Pancreas (tissue), 10 donors: ENCODE measurements at regions not wholly inside any gene's neighbourhood (a gene's known extent, or its start where the extent isn't known, plus 50 kb on each side); places are given as distances from the start of the nearest gene placed in this dataset.
A peak's percentile ranks its signal among the peaks of the same experiment; 100 is the strongest.

Source experiments
- ATAC-seq, 4 donors: fragments of 200-7000 bp; cut with Tn5 transposase; one replicate each; pipeline versions ENCODE4 v1.8.0 to v1.9.1; 2020; ENCODE audit warnings: mild to moderate bottlenecking in 4 of 4, moderate library complexity in 4 of 4
- DNase-seq, 6 donors: peaks; one replicate each; pipeline ENCODE4 v3.0.0-alpha.2; 2020
- FAIRE-seq: peaks from 2 replicates; lab custom pipeline; 2012; peaks lifted over from hg19 to GRCh38; lab: Jason Lieb, UNC
- H3K27ac ChIP-seq, 4 donors: fragments of 200-600 bp; sonication (generic); 1 replicate in 3 of 4; 2 replicates in 1 of 4; pipeline versions ENCODE4 v1.5.0 to v1.8.0; 2020
- H3K27me3 ChIP-seq, 4 donors: fragments of 200-600 bp; one replicate each; pipeline ENCODE4 v1.8.0; 2021
- H3K36me3 ChIP-seq, 3 donors: fragments of 200-600 bp; sonication (generic) in 1 of 3; one replicate each; pipeline versions ENCODE4 v1.5.0 to v1.8.0; 2020 to 2021
- H3K4me1 ChIP-seq, 3 donors: fragments of 200-600 bp; one replicate each; pipeline ENCODE4 v1.8.0; 2021
- H3K4me3 ChIP-seq, 4 donors: fragments of 200-600 bp; sonication (generic) in 2 of 4; one replicate each; pipeline versions ENCODE4 v1.5.0 to v1.8.0; 2020 to 2021
- H3K9me3 ChIP-seq, 4 donors: fragments of 200-600 bp; one replicate each; pipeline ENCODE4 v1.8.0; 2021
- WGBS, 2 donors: extraction: QIAGEN DNeasy Blood & Tissue Kit; methylation state at CpG; one replicate each; pipeline ENCODE4 v1.1.7; 2013; 5-methylcytosine and 5-hydroxymethylcytosine counted together
- intact Hi-C, 3 donors: fragments of 100-400 bp; cut with DNase I; formaldehyde crosslinking; loops; one replicate each; pipeline versions ENCODE4 v1.11.1 to v1.14.2; 2022
- TF ChIP-seq, protein P1 (sequence below), 4 donors: fragments of 200-600 bp; sonication (generic) in 3 of 4; IDR thresholded peaks; one replicate each; pipeline versions ENCODE4 v1.5.0 to v1.8.0; 2021; ENCODE audit warnings: antibody characterized with exemption in 4 of 4
- donor health status: healthy with polysubstance abuse.
- donor health status: DM: no; HTN: no; CAD: no; lungs with moderate emphysema.
- donor health status: DM: no; HTN: no; CAD: no.
- donor health status: control.
- donor health status: control.
- donor health status: Bipolar disorder and iron deficiency.
- donor health status: DM: yes; HTN: yes; CAD: no.
- donor health status: DM: no; HTN: no; CAD: no.
- donor health status: DM: no; HTN: no; CAD: no.
- donor health status: DM: yes; HTN: yes; CAD: no.

DNA sequence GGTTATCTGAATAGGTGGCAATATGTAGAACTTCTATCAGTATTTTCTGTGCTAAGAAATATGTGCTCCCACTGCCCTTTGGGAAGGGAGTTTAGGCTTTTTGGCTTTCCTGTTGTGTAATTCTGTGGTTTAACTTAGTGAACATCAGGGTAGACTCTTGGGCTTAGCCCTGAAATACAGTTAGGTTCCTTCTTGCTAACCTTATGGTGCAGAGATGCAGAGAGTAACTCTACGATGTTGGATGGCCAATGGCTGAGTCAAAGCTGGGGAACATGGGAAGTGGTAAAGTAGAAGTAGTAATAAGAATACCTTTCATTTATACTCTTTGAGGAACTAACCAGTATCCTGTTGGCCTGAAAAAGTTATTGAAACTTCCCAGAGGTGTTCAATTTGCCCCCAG, 80.8 kb upstream of the IL12A start:
- Histone ChIP-seq H3K36me3 (no peaks in the 10 kb centered on the region), H3K4me1 (no peaks in the 10 kb centered on the region), H3K9me3 (no peaks in the 10 kb centered on the region), H3K27ac (no peak overlapping the region), H3K27me3 (no peaks in the 10 kb centered on the region), H3K4me3 (no peak overlapping the region)
- FAIRE-seq (no peak), DNase-seq (no peak), ATAC-seq (peak in 1 of 4 donors; percentile 19)
- WGBS, 2 donors: 80 to 84% methylated on average over 1 of the region's 1 CpG
- TF ChIP-seq, protein P1, sequence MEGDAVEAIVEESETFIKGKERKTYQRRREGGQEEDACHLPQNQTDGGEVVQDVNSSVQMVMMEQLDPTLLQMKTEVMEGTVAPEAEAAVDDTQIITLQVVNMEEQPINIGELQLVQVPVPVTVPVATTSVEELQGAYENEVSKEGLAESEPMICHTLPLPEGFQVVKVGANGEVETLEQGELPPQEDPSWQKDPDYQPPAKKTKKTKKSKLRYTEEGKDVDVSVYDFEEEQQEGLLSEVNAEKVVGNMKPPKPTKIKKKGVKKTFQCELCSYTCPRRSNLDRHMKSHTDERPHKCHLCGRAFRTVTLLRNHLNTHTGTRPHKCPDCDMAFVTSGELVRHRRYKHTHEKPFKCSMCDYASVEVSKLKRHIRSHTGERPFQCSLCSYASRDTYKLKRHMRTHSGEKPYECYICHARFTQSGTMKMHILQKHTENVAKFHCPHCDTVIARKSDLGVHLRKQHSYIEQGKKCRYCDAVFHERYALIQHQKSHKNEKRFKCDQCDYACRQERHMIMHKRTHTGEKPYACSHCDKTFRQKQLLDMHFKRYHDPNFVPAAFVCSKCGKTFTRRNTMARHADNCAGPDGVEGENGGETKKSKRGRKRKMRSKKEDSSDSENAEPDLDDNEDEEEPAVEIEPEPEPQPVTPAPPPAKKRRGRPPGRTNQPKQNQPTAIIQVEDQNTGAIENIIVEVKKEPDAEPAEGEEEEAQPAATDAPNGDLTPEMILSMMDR (IDR thresholded peaks at IDR 0.05): no peak
- intact Hi-C loops: no loop called here

- Histone ChIP-seq H3K4me3 (peak overlapping the region in 1 of 4 donors; percentile 17), H3K4me1 (no peaks in the 10 kb centered on the region), H3K27ac (peak overlapping the region in 1 of 4 donors; percentile 17), H3K27me3 (no peaks in the 10 kb centered on the region), H3K36me3 (no peaks in the 10 kb centered on the region), H3K9me3 (no peaks in the 10 kb centered on the region)
- 64 to 69% methylated on average over 7 of the region's 7 CpGs for WGBS, 2 donors
- intact Hi-C loops: no loop called here
- TF ChIP-seq, protein P1 (IDR thresholded peaks at IDR 0.05): no peak
- FAIRE-seq: no peak
- peak in 3 of 4 donors; percentile 22 to 56 (median 37) for ATAC-seq
- DNase-seq: no peak
Observed at GRCh38 chr3:159910991-159911663, 77.5 kb upstream of the IL12A start.

- no peaks in the 10 kb centered on the region for H3K9me3 ChIP-seq
- peak overlapping the region in 1 of 4 donors; percentile 17 for H3K4me3 ChIP-seq
- intact Hi-C loops: no loop called here
- H3K4me1 ChIP-seq: no peaks in the 10 kb centered on the region
- H3K36me3 ChIP-seq: no peaks in the 10 kb centered on the region
- no peak for ATAC-seq
- TF ChIP-seq, protein P1 (IDR thresholded peaks at IDR 0.05): no peak
- peak overlapping the region in 1 of 4 donors; percentile 17 for H3K27ac ChIP-seq
- DNase-seq: no peak
- 71 to 72% methylated on average over 2 of the region's 2 CpGs for WGBS, 2 donors
- H3K27me3 ChIP-seq: no peaks in the 10 kb centered on the region
- no peak for FAIRE-seq
Observed at GRCh38 chr3:159911664-159912037, 77.0 kb upstream of the IL12A start.

GRCh38 chr3:159913712-159914414, 74.8 kb upstream of the IL12A start:
- no peaks in the 10 kb centered on the region for H3K36me3 ChIP-seq
- H3K27me3 ChIP-seq: no peaks in the 10 kb centered on the region
- TF ChIP-seq, protein P1 (IDR thresholded peaks at IDR 0.05): no peak
- no peaks in the 10 kb centered on the region for H3K9me3 ChIP-seq
- intact Hi-C loops: no loop called here
- FAIRE-seq: no peak
- no peak overlapping the region for H3K27ac ChIP-seq
- peak in 1 of 4 donors; percentile 37 for ATAC-seq
- H3K4me1 ChIP-seq: no peaks in the 10 kb centered on the region
- DNase-seq: no peak
- no peak overlapping the region for H3K4me3 ChIP-seq
- 36 to 69% methylated on average over 1 of the region's 1 CpG for WGBS, 2 donors

- Histone ChIP-seq H3K27ac (no peak overlapping the region), H3K4me3 (no peak overlapping the region), H3K9me3 (no peaks in the 10 kb centered on the region), H3K4me1 (no peaks in the 10 kb centered on the region), H3K27me3 (no peaks in the 10 kb centered on the region), H3K36me3 (no peaks in the 10 kb centered on the region)
- FAIRE-seq (no peak), DNase-seq (no peak), ATAC-seq (no peak)
- intact Hi-C loops: no loop called here
- WGBS, 2 donors: 70 to 72% methylated on average over 3 of the region's 3 CpGs
- TF ChIP-seq, protein P1 (IDR thresholded peaks at IDR 0.05): no peak
Observed at GRCh38 chr3:159914426-159914825, 74.2 kb upstream of the IL12A start.
